ENCODE measurements at regions not wholly inside any gene's neighbourhood (a gene's known extent, or its start where the extent isn't known, plus 50 kb on each side); places are given as distances from the start of the nearest gene placed in this dataset.

DNA sequence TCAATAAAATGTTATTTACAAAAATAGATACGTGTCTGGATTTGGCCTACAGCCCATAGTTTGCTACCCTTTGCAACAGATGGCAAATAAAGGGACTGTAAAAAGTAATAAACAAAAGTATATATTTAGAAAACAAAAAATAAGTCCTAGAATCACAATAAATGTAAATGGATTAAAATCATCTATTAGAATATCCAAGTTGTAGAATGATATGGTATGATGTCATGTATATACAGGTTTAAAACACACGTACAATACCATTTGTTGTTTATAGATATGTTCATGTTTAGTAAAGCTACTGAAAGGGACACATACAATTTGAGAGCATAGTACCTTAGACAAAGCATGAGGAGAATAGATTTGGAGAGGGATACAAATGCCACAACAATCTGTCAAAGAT, 219.5 kb downstream of the BCL11B start:
- TF ChIP-seq, protein P1, sequence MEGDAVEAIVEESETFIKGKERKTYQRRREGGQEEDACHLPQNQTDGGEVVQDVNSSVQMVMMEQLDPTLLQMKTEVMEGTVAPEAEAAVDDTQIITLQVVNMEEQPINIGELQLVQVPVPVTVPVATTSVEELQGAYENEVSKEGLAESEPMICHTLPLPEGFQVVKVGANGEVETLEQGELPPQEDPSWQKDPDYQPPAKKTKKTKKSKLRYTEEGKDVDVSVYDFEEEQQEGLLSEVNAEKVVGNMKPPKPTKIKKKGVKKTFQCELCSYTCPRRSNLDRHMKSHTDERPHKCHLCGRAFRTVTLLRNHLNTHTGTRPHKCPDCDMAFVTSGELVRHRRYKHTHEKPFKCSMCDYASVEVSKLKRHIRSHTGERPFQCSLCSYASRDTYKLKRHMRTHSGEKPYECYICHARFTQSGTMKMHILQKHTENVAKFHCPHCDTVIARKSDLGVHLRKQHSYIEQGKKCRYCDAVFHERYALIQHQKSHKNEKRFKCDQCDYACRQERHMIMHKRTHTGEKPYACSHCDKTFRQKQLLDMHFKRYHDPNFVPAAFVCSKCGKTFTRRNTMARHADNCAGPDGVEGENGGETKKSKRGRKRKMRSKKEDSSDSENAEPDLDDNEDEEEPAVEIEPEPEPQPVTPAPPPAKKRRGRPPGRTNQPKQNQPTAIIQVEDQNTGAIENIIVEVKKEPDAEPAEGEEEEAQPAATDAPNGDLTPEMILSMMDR (IDR thresholded peaks at IDR 0.05) = no peak
- TF ChIP-seq POLR2AphosphoS5 (IDR thresholded peaks at IDR 0.05) = no peak

Data from suprapubic skin (tissue), 3 donors.